AG04450 (cell line): ENCODE measurements at regions not wholly inside any gene's neighbourhood (a gene's known extent, or its start where the extent isn't known, plus 50 kb on each side); places are given as distances from the start of the nearest gene placed in this dataset.

ENCODE experiments used
- CTCF ChIA-PET: fragments of 300-600, 350-600 bp; formaldehyde crosslinking; extraction: SDS; loops from one replicate; lab custom pipeline; 2022; ENCODE audit warnings: antibody characterized with exemption, inconsistent platforms; lab: Charles Lee
- POLR2A ChIA-PET: fragments of 350-600 bp; formaldehyde crosslinking; extraction: SDS; loops from one replicate; lab custom pipeline; 2021; ENCODE audit warnings: antibody characterized with exemption, inconsistent platforms; lab: Yijun Ruan, JAX
- DNase-seq: peaks from one replicate; pipeline ENCODE4 v3.0.0-alpha.2; 2011; ENCODE audit warnings: low read depth, low spot score
- H3K27ac ChIP-seq: one replicate; pipeline ENCODE4 v1.5.1; 2012; ENCODE audit warnings: low read depth, low read length, control low read depth
- H3K27me3 ChIP-seq: one replicate; pipeline ENCODE4 v1.6.0; 2012; ENCODE audit warnings: low read length; ENCODE audit not compliant: control insufficient read depth, insufficient read depth
- H3K4me3 ChIP-seq: 2 replicates; pipeline ENCODE4 v1.5.1; 2011; ENCODE audit warnings: mild to moderate bottlenecking, low read depth, low read length, control low read depth
- H3K9me3 ChIP-seq: 2 replicates; pipeline ENCODE4 v1.5.1; 2012; ENCODE audit warnings: low read length; ENCODE audit not compliant: control insufficient read depth, insufficient read depth
- TF ChIP-seq, protein P1 (sequence below): IDR thresholded peaks from 2 replicates; pipeline ENCODE4 v1.5.1; 2011; ENCODE audit warnings: low read depth, low read length, control low read depth, inconsistent platforms

- POLR2A ChIA-PET, result no interaction called here
- CTCF ChIA-PET, result no interaction called here
- no peak overlapping the region for H3K27ac ChIP-seq
- TF ChIP-seq, protein P1, sequence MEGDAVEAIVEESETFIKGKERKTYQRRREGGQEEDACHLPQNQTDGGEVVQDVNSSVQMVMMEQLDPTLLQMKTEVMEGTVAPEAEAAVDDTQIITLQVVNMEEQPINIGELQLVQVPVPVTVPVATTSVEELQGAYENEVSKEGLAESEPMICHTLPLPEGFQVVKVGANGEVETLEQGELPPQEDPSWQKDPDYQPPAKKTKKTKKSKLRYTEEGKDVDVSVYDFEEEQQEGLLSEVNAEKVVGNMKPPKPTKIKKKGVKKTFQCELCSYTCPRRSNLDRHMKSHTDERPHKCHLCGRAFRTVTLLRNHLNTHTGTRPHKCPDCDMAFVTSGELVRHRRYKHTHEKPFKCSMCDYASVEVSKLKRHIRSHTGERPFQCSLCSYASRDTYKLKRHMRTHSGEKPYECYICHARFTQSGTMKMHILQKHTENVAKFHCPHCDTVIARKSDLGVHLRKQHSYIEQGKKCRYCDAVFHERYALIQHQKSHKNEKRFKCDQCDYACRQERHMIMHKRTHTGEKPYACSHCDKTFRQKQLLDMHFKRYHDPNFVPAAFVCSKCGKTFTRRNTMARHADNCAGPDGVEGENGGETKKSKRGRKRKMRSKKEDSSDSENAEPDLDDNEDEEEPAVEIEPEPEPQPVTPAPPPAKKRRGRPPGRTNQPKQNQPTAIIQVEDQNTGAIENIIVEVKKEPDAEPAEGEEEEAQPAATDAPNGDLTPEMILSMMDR, result no peak
- H3K4me3 ChIP-seq, result no peak overlapping the region
- H3K9me3 ChIP-seq, result no peaks in the 10 kb centered on the region
- H3K27me3 ChIP-seq, result peaks cover 2% of the 10 kb centered on the region
- no peak for DNase-seq
Measured at GRCh38 chr1:34415140-34415539, 238.4 kb downstream of the C1orf94 start.

GRCh38 chr1:34418166-34418565 lies 241.5 kb downstream of the C1orf94 start:
- no peak overlapping the region for H3K4me3 ChIP-seq
- H3K27me3 ChIP-seq, result no peaks in the 10 kb centered on the region
- no peak overlapping the region for H3K27ac ChIP-seq
- ChIA-PET POLR2A (no interaction called here), CTCF (no interaction called here)
- no peaks in the 10 kb centered on the region for H3K9me3 ChIP-seq
- TF ChIP-seq, protein P1, result no peak
- no peak for DNase-seq

GRCh38 chr1:34419663-34420136 lies 243.0 kb downstream of the C1orf94 start:
- TF ChIP-seq, protein P1, result peak; percentile 41
- DNase-seq, result no peak
- no peak overlapping the region for H3K27ac ChIP-seq
- H3K9me3 ChIP-seq, result no peaks in the 10 kb centered on the region
- POLR2A ChIA-PET, result no interaction called here
- CTCF ChIA-PET, result interaction anchor here (0.5 to 1.7 kb wide), 2 partner anchors 257 to 332 kb away, joined by 3 to 4 read pairs; no protein-coding TSS in a partner anchor
- no peak overlapping the region for H3K4me3 ChIP-seq
- no peaks in the 10 kb centered on the region for H3K27me3 ChIP-seq

GRCh38 chr1:34425046-34425445 lies 248.3 kb downstream of the C1orf94 start:
- POLR2A ChIA-PET, result no interaction called here
- no peak overlapping the region for H3K4me3 ChIP-seq
- peaks cover 4% of the 10 kb centered on the region for H3K27me3 ChIP-seq
- no peak for DNase-seq
- no peak overlapping the region for H3K27ac ChIP-seq
- TF ChIP-seq, protein P1, result no peak
- CTCF ChIA-PET, result no interaction called here
- H3K9me3 ChIP-seq, result no peaks in the 10 kb centered on the region; the same call in 1 of the 2 replicates

DNA sequence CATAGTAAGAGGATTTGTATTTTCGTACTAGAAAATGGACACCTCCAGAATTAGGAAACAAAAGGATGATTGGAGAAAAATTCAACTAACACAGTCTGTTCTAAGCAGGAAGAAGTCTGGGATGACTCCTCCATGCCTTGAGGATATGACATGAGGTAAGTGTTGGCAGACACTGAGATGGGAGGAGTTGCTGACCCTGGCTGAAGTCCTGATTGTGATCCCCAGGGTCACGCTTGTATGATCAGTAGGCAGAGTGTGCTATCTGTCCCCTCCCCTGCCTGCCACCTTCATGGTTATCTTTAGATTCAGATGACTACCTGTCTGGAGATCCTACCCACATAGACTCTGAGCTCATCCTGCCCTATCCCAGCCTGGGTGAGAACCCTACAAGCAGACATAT lies 249.1 kb downstream of the C1orf94 start:
- Histone ChIP-seq H3K4me3 (no peak overlapping the region), H3K27ac (no peak overlapping the region), H3K9me3 (no peaks in the 10 kb centered on the region; the same call in 1 of the 2 replicates), H3K27me3 (peaks cover 4% of the 10 kb centered on the region)
- CTCF ChIA-PET, result no interaction called here
- POLR2A ChIA-PET, result no interaction called here
- TF ChIP-seq, protein P1, result no peak
- no peak for DNase-seq
